Fibroblast of skin of right biceps (primary cell): ENCODE measurements at regions not wholly inside any gene's neighbourhood (a gene's known extent, or its start where the extent isn't known, plus 50 kb on each side); places are given as distances from the start of the nearest gene placed in this dataset.
"Not testable (repeated sequence)": the region's sequence is repeated elsewhere in the genome, so short reads cannot be mapped to it uniquely, and the experiment has no call there.

Experiments
- DNase-seq: peaks from one replicate; pipeline ENCODE4 v3.0.0-alpha.2; 2013

GRCh38 chr20:30164389-30164788, 1093.1 kb upstream of the DEFB115 start:
- DNase-seq: not testable (repeated sequence)

GRCh38 chr20:30167540-30167939, 1089.9 kb upstream of the DEFB115 start:
- DNase-seq: no peak

DNA sequence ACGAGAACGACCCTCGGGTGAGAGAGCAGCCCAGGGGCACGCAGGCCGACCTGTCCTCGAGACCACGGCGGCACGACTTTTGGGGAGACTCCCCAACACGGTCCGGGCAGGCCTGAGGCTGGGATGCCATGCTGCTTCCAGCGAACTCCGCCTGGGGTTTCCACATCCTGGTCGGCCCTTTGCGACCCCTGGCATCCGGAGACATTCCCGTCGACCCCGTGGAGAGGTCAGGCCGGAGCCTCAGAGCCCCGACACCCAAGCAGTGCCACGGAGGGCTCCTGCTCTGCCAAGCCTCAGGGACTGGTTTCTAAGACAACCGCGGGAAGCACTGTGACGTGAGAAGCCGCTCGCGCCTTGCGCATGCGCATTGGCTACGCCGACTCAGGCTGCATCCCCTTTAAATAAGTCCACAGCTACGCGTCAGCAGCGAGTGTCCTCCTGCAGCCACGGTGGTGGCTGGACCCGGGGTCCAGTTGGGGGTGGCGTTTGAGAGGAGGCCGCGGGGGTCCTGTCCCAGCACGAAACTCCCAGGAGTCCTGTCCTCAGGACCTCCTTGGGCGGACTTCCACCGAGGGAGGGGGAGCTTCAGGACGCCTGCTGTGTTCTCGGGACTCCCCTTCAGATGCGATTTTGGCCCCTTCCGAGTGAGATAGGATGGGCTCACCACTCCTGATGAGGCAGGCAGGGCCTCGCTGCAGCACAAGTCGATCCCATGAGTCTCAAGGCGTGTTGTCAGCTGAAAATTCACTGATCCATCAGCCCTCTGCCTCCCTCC, 1089.3 kb upstream of the DEFB115 start:
- DNase-seq: no peak

DNA sequence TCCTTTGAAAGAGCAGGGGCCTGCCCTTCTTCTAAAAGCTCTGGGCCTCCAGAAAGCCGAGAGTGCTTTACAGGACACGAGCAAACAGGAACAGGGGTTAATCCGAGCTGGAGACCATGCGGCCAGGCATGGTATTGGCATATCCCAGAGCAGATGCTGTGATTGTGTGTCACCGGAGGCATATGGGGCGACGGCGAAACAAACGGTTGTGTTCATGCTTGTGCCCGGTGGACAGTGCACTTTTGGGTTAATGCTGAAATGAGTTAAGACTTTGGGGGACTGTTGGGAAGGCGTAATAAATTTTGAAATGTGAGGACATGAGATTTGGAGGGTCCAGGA, 1088.7 kb upstream of the DEFB115 start:
- no peak for DNase-seq

GRCh38 chr20:30175681-30176080, 1081.8 kb upstream of the DEFB115 start:
- no peak for DNase-seq

- not testable (repeated sequence) for DNase-seq
Measured at GRCh38 chr20:30183124-30183523, 1074.3 kb upstream of the DEFB115 start.

DNA sequence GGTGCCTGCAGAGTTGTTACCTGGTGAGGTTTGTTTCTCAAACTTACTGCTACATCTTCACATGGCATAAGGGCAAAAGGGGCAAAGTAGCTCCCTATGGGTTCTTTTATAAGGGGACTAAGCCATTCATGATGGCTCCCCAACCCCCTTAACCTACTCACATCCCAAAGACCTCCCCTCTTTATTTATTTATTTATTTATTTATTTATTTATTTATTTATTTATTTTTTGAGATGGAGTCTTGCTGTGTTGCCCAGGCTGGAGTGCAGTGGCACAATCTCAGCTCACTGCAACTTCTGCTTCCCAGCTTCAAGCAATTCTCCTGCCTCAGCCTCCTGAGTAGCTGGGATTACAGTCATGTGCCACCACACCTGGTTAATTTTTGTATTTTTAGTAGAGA, 1065.7 kb upstream of the DEFB115 start:
- DNase-seq: not testable (repeated sequence)

DNA sequence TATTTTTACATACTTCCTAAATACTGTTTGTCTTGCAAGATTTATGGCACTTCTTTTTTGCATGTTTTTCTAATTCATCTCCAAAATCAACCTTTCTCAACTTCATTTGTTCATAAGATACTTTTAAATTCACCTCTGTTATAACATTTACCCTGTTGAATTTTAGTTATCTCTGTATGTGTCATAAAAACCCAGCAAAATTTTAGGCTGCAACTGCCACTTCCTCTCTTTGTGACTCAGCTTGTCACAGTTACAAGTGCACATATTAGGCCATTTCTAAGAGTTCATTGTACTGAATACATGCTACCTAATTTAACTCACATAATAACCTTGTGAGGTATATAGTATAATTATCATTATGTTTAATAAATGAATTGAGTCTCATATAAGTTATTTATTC, 1023.0 kb upstream of the DEFB115 start:
- DNase-seq: not testable (repeated sequence)

DNA sequence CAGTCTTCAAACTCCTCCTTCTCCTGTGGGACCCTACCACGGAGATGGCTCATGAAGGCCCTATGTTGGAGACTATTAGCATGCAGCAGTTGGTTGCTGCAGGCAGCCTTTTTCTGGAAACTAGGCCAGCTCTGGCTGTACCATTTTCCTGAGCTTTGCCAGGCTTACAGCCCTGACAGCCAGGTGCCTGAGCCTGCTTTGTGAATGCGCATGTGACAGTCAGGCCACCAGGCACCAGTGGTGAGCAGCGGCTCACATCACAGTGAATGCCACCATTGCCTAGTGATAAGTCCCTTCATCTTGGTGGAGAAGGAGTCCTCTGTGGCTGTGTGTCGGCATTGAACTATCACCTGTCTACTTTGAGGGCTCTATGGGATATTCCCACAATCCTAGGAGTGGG, 982.4 kb upstream of the DEFB115 start:
- DNase-seq: not testable (repeated sequence)

DNA sequence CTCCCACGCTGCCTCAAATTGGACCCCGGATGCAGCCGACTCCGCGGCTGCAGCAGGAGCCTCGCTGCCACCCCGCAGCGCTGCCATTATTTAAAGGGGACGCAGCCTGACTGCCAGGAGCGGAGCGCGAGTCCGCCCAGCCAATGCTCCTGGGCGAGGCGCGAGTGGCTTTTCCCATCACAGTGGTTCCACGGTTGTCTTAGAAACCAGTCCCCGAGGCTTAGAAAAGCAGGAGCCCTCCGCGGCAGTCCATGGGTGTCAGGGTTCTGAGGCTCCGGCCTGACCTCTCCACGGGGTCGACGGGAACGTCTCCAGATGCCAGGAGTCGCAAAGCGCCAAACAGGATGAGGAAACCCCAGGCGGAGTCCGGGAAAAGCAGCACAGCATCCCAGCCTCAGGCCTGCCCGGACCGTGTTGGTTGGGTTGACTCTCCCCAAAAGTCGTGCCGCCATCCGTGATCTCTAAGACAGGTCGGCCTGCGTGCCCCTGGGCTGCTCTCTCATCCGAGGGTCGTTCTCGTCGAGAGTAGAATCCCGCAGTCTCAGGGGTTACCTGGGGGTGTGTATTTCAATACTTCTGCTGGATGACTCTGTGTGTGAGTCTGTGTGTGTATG, 975.8 kb upstream of the DEFB115 start:
- DNase-seq: no peak

DNA sequence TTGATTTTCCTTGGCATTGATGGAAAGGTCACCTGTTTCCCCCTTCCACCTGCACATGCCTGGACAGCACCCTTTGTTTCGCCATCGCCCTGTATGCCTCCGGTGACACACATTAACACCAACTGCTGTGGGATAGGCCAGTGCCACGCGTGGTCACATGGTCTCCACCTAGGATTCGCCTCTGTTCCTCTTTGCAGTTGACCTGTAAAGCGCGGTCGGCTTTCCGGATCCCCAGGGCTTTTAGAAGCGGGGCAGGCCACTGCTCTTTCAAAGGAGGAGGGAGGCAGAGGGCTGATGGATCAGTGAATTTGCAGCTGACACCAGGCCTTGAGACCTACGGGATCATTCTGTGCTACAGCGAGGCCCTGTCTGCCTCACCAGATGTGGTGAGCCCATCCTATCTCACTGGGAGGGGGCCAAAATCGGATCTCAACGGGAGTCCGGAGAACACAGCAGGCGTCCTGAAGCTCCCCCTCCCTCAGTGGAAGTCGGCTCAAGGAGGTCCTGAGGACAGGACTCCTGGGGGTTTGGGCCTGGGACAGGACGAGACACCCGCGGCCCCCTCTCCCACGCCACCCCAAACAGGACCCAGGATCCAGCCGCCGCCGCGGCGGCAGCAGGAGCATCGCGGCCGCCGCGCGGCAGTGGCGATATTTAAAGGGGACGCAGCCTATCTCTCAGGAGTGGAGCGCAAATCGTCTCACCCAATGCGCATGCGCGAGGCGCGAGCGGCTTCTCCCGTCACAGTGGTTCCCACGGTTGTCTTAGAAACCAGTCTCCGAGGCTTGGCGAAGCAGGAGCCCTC, 973.8 kb upstream of the DEFB115 start:
- peak; percentile 68 for DNase-seq

DNA sequence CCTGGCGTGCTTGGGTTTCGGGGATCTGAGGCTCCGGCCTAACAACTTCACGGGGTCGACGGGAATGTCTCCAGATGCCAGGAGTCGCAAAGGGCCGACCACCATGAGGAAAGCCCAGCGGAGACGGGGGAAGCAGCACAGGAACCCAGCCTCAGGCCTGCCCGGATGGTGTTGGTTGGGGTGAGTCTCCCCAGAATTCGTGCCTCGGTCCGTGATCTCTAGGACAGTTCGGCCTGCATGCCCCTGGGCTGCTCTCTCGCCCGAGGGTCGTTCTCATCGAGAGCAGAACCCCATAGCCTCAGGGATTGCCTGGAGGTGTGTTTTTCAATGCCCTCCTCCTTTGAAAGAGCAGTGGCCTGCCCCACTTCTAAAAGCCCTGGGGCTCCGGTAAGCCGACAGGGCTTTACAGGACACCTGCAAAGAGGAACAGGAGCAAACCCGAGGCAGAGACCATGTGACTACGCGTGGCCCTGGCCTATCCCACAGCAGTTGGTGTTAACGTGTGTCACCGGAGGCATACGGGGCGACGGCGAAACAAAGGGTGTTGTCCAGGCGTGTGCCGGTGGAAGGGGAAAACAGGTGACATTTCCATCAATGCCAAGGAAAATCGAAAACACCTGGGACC, 973.1 kb upstream of the DEFB115 start:
- no peak for DNase-seq

DNA sequence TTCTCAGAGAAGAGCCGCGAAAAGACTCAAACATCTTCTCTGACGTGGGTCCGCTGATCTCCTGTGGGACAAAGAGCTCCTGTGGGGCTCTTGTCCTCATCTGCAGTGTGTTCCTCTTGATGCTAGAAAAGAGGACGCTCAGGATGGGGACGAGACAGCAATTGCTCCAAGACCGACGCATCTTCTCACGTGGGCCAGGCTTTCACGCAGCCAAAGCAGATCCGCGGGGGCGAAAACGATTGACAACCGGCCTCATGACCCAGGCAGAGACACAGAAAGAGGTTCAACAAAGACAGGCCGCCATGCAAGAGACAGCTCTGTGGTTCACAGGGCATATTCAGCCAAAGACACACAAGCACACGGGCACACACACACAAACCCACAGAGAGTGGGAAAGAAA, 971.8 kb upstream of the DEFB115 start:
- no peak for DNase-seq

- no peak for DNase-seq
Measured at GRCh38 chr20:30286157-30286556, 971.3 kb upstream of the DEFB115 start.

DNA sequence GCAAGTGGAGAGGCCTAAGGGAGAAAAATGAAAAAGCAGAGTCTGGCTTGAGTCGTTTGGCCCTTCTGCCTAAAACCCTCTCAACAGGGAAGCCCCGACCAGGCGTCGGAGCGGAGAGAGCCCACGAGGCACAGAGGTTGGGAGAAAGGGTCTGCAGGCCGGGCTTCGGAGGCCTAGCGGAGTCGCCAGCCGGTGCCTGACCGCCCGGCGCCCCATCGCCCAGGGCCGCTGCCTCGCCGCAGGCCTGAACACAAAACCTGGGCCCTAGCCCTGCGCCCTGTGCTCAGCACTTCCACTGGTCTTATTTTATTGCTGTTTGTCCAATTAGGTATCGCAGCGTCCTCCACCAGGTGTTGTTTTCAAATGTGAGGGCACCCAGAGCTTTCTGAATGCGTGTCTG, 970.0 kb upstream of the DEFB115 start:
- not testable (repeated sequence) for DNase-seq

DNA sequence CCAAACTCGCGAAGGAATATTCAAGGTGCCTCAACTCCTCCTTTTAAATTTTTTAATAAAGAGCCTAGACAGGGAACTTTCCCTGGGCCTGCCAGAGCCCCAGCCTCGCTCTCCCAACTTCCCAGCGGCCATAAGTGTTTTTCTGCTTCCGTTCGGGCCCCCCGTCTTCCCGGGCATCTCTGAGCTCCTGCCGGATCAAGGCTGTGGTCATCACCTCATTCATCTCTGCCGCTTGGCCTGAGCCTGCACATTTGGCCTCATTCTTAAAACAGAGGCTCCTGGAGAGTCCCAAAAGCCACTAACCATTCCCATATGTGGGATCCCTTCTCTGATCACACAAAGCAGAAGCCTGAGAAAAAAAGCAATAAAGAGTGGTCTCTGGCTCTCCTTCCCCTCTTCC, 969.1 kb upstream of the DEFB115 start:
- DNase-seq: no peak

GRCh38 chr20:30289049-30289448, 968.4 kb upstream of the DEFB115 start:
- DNase-seq: peak; percentile 7

DNA sequence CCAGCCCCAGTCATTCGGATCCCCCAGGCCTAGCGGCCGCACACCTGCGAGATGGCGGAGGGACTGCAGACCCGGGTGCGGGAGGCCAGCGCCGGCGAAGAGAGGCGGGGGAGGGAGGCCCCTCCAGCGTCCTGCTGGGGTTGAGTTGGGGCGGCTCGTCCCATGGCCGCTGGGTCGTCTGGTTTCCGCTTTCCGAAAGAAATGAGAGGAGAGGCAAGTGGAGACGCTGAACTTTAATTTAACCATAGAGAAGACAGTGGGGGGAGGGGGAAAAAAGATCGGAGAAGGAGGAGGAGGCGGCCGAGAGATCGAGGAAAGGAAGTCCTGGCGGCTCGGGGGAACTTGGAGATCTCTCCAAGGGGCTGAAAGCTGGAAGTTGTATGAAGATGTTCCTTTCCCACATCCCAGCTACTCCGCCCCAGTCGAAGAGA, 967.7 kb upstream of the DEFB115 start:
- peak; percentile 21 for DNase-seq

- peak; percentile 27 for DNase-seq
Measured at GRCh38 chr20:30290361-30291063, 967.0 kb upstream of the DEFB115 start.

DNA sequence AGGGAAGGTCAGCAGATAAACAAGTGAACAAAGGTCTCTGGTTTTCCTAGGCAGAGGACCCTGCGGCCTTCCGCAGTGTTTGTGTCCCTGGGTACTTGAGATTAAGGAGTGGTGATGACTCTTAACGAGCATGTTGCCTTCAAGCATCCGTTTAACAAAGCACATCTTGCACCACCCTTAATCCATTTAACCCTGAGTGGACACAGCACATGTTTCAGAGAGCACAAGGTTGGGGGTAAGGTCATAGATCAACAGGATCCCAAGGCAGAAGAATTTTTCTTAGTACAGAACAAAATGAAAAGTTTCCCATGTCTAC, 966.4 kb upstream of the DEFB115 start:
- DNase-seq: not testable (repeated sequence)

GRCh38 chr20:30291686-30292085, 965.8 kb upstream of the DEFB115 start:
- DNase-seq: not testable (repeated sequence)

DNA sequence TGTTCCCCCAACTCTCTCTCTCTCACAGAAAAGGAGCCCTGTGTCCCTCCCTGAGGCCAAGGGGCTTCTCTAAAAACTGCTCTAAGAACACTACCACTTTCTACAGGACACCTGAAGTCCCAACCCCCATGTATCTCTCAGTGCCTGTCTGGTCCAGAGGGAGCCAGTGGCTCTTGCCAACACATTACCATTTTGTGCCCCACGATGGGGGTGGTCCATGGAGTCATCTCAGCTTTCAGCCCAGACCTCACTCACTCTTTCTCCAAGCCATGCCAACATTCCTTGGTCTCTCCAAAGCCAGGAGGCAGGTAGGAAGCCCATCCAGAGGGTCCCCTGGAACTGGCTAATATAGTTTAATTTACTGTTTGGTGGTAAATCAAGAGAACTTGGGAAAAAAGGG, 962.1 kb upstream of the DEFB115 start:
- not testable (repeated sequence) for DNase-seq

DNA sequence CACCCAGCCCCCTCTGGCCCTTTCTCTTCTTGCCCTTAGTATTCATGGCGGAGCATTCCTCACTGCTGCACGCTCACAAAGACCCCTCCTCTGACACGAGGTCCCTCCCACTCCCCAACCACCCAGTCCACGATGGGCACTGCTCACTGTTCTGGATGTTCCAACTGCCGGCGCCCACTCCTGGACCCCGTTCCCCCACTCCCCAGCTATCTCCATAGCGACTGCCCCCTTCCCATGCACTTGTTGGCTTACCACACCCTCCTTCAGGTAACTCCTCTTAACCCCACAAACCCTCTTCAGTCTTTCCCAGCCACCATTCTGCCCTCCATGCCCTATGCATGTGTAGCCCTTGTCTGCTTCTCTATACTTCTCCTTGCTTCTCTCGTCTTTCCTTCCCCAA, 961.5 kb upstream of the DEFB115 start:
- not testable (repeated sequence) for DNase-seq
